SK-N-SH (cell line): ENCODE measurements at regions not wholly inside any gene's neighbourhood (a gene's known extent, or its start where the extent isn't known, plus 50 kb on each side); places are given as distances from the start of the nearest gene placed in this dataset.

ENCODE experiments used
- CTCF ChIA-PET: fragments of 300-600, 350-600 bp; formaldehyde crosslinking; extraction: SDS; loops from one replicate; lab custom pipeline; 2021; lab: Yijun Ruan, JAX
- POLR2A ChIA-PET: fragments of 350-600 bp; sonication (Branson Sonifier 250); formaldehyde crosslinking; extraction: SDS; loops from one replicate; lab custom pipeline; 2020; ENCODE audit warnings: antibody characterized with exemption, inconsistent platforms; lab: Yijun Ruan, JAX
- DNase-seq: peaks from one replicate; pipeline ENCODE4 v3.0.0; 2012
- H2AFZ ChIP-seq: fragments of 200-600 bp; sonication (generic); 2 replicates; pipeline ENCODE4 v1.8.1; 2016; ENCODE audit warnings: antibody characterized with exemption, mild to moderate bottlenecking, low read depth
- H3F3A ChIP-seq: fragments of 200-600 bp; sonication (generic); replicated peaks from 2 replicates; pipeline ENCODE3; 2016; ENCODE audit warnings: antibody characterized with exemption, mild to moderate bottlenecking; ENCODE audit not compliant: insufficient read depth
- H3K27ac ChIP-seq, 2 experiments: fragments of 200-500 bp in 1 of 2; fragments of 200-600 bp in 1 of 2; sonication (Bioruptor generic) in 1 of 2; sonication (generic), shearing (Covaris generic) in 1 of 2; 2 replicates each; pipeline versions ENCODE4 v1.5.1 to v1.6.1; 2014 to 2016; ENCODE audit warnings: low read depth in 2 of 2, inconsistent platforms in 1 of 2, low read length in 1 of 2, mild to moderate bottlenecking in 1 of 2, mixed read lengths in 1 of 2
- H3K27me3 ChIP-seq: fragments of 200-600 bp; sonication (generic), shearing (Covaris generic); 2 replicates; pipeline ENCODE4 v1.6.1; 2016; ENCODE audit warnings: mixed run types; ENCODE audit not compliant: insufficient read depth
- H3K36me3 ChIP-seq, 2 experiments: fragments of 200-500 bp in 1 of 2; fragments of 200-600 bp in 1 of 2; sonication (Bioruptor generic) in 1 of 2; sonication (generic) in 1 of 2; replicated peaks in 1 of 2; 2 replicates each; pipeline versions ENCODE3 to v1.5.1; 2014 to 2016; ENCODE audit warnings: low read length in 1 of 2, mild to moderate bottlenecking in 1 of 2; ENCODE audit not compliant: insufficient read depth in 2 of 2, control insufficient read depth in 1 of 2
- H3K4me1 ChIP-seq, 2 experiments: fragments of 200-500 bp in 1 of 2; fragments of 200-600 bp in 1 of 2; sonication (Bioruptor generic) in 1 of 2; sonication (generic), shearing (Covaris generic) in 1 of 2; 2 replicates each; pipeline versions ENCODE4 v1.5.1 to v1.6.1; 2014 to 2016; ENCODE audit warnings: low read depth in 1 of 2, low read length in 1 of 2, mixed run types in 1 of 2; ENCODE audit not compliant: insufficient read depth in 2 of 2, control insufficient read depth in 1 of 2
- H3K4me2 ChIP-seq: fragments of 200-600 bp; sonication (generic), shearing (Covaris generic); 2 replicates; pipeline ENCODE4 v1.6.1; 2017; ENCODE audit warnings: mixed run types
- H3K4me3 ChIP-seq, 2 experiments: fragments of 200-500 bp in 1 of 2; fragments of 200-600 bp in 1 of 2; sonication (Bioruptor generic) in 1 of 2; sonication (generic), shearing (Covaris generic) in 1 of 2; 2 replicates each; pipeline versions ENCODE4 v1.5.1 to v1.8.1; 2014 to 2016; ENCODE audit warnings: low read depth in 2 of 2, inconsistent platforms in 1 of 2, low read length in 1 of 2, mild to moderate bottlenecking in 1 of 2, mixed read lengths in 1 of 2, moderate library complexity in 1 of 2
- H3K79me2 ChIP-seq: fragments of 200-600 bp; sonication (generic); 2 replicates; pipeline ENCODE4 v1.8.1; 2017; ENCODE audit warnings: mild to moderate bottlenecking; ENCODE audit not compliant: insufficient read depth
- H3K9ac ChIP-seq: fragments of 200-600 bp; sonication (generic); 2 replicates; pipeline ENCODE4 v1.6.1; 2017; ENCODE audit warnings: mixed run types
- H3K9me2 ChIP-seq: fragments of 200-600 bp; sonication (generic); 2 replicates; pipeline ENCODE4 v1.6.1; 2017; ENCODE audit warnings: mixed run types
- H3K9me3 ChIP-seq: fragments of 200-600 bp; sonication (generic); 2 replicates; pipeline ENCODE4 v1.6.1; 2017; ENCODE audit warnings: mixed run types, mild to moderate bottlenecking, moderate library complexity
- H4K20me1 ChIP-seq: fragments of 200-600 bp; sonication (generic); 2 replicates; pipeline ENCODE4 v1.6.1; 2017; ENCODE audit warnings: mild to moderate bottlenecking, mixed run types; ENCODE audit not compliant: insufficient read depth
- ELF1 ChIP-seq: IDR thresholded peaks from 2 replicates; pipeline ENCODE4 v1.4.0; 2012
- EP300 ChIP-seq, 2 experiments: IDR thresholded peaks; 2 replicates each; pipeline versions ENCODE4 v1.4.0 to v1.6.1; 2012; ENCODE audit warnings: borderline replicate concordance in 1 of 2, low read depth in 1 of 2, low read length in 1 of 2
- FOSL2 ChIP-seq: IDR thresholded peaks from 2 replicates; pipeline ENCODE4 v1.4.0; 2012; ENCODE audit warnings: low read depth, mild to moderate bottlenecking, moderate library complexity, borderline replicate concordance
- FOXJ3 ChIP-seq: sonication (generic); formaldehyde crosslinking; IDR thresholded peaks from 2 replicates; pipeline ENCODE4 v1.5.1; 2020; ENCODE audit warnings: mild to moderate bottlenecking, missing genetic modification reagents
- FOXM1 ChIP-seq: IDR thresholded peaks from 2 replicates; pipeline ENCODE4 v1.4.0; 2012; ENCODE audit warnings: low read depth, mild to moderate bottlenecking
- GATA2 ChIP-seq: sonication (generic); formaldehyde crosslinking; IDR thresholded peaks from 2 replicates; pipeline ENCODE4 v1.5.0; 2020; ENCODE audit warnings: mild to moderate bottlenecking, missing genetic modification reagents
- IRF3 ChIP-seq: fragments of 150-350 bp; IDR thresholded peaks from 2 replicates; pipeline ENCODE4 v1.6.1; 2016; ENCODE audit warnings: mild to moderate bottlenecking, low read depth, low read length
- MXI1 ChIP-seq: IDR thresholded peaks from 2 replicates; pipeline ENCODE4 v1.6.1; 2012; ENCODE audit warnings: mild to moderate bottlenecking, low read depth, low read length, improper control_type of control experiment
- SMC3 ChIP-seq: IDR thresholded peaks from 2 replicates; pipeline ENCODE4 v1.6.1; 2012; ENCODE audit warnings: low read depth, low read length, improper control_type of control experiment
- TCF12 ChIP-seq: IDR thresholded peaks from 2 replicates; pipeline ENCODE4 v1.4.0; 2012
- USF2 ChIP-seq: fragments of 150-350 bp; IDR thresholded peaks from 2 replicates; pipeline ENCODE4 v1.6.1; 2017; ENCODE audit warnings: antibody characterized with exemption, low read length, low read depth, borderline replicate concordance
- WGBS: methylation state at CpG from one replicate; pipeline ENCODE4 v1.1.6; 2017; ENCODE audit warnings: low lambda C conversion rate; 5-methylcytosine and 5-hydroxymethylcytosine counted together

- no peak for TF ChIP-seq FOXJ3 (CRISPR knock-in tag)
- TF ChIP-seq ELF1 = no peak
- TF ChIP-seq SMC3 = no peak
- TF ChIP-seq FOXM1 = no peak
- no peak for TF ChIP-seq IRF3
- no peak for TF ChIP-seq TCF12
- TF ChIP-seq MXI1 = no peak
- TF ChIP-seq FOSL2 = no peak
- no peak for TF ChIP-seq USF2
- Histone ChIP-seq H3K9me3 (no peaks in the 10 kb centered on the region), H3K9me2 (no peaks in the 10 kb centered on the region), H3K9ac (no peak overlapping the region), H3K79me2 (no peaks in the 10 kb centered on the region), H3K4me2 (no peak overlapping the region), H3F3A (no peaks in the 10 kb centered on the region), H4K20me1 (no peaks in the 10 kb centered on the region), H3K4me1 (no peaks in the 10 kb centered on the region; a peak in 1 of 4 replicates), H2AFZ (no peak overlapping the region), H3K27me3 (no peaks in the 10 kb centered on the region), H3K36me3 (no peaks in the 10 kb centered on the region), H3K4me3 (no peak overlapping the region), H3K27ac (no peak overlapping the region)
- CTCF ChIA-PET = no interaction called here
- DNase-seq = no peak
- WGBS = 82% methylated on average over 7 of the region's 7 CpGs
- POLR2A ChIA-PET = no interaction called here
Measured at GRCh38 chr4:129335276-129335675, 239.3 kb downstream of the C4orf33 start.

- no peak overlapping the region for H3K4me3 ChIP-seq
- no peaks in the 10 kb centered on the region for H3K79me2 ChIP-seq
- no peaks in the 10 kb centered on the region for H4K20me1 ChIP-seq
- POLR2A ChIA-PET = no interaction called here
- no peaks in the 10 kb centered on the region for H3F3A ChIP-seq
- H3K4me2 ChIP-seq = no peak overlapping the region
- no peaks in the 10 kb centered on the region for H3K27me3 ChIP-seq
- H3K9me2 ChIP-seq = no peaks in the 10 kb centered on the region
- H3K9ac ChIP-seq = no peak overlapping the region
- H3K9me3 ChIP-seq = no peaks in the 10 kb centered on the region
- TF ChIP-seq MXI1 = no peak
- 42% methylated on average over 5 of the region's 5 CpGs for WGBS
- no peak overlapping the region for H3K27ac ChIP-seq
- no peaks in the 10 kb centered on the region for H3K36me3 ChIP-seq
- CTCF ChIA-PET = interaction anchor here (0.9 to 1.4 kb wide), 2 partner anchors 12 to 17 kb away, joined by 3 read pairs; no protein-coding TSS in a partner anchor
- H3K4me1 ChIP-seq = no peaks in the 10 kb centered on the region; a peak in 1 of 4 replicates
- no peak overlapping the region for H2AFZ ChIP-seq
- no peak for DNase-seq
Measured at GRCh38 chr4:129335818-129336217, 239.9 kb downstream of the C4orf33 start.

GRCh38 chr4:129336457-129337227 is 240.7 kb downstream of the C4orf33 start:
- H2AFZ ChIP-seq = no peak overlapping the region
- H3K27ac ChIP-seq = no peak overlapping the region
- ChIA-PET POLR2A (no interaction called here), CTCF (interaction anchor here (0.9 to 1.4 kb wide), 2 partner anchors 13 to 16 kb away, joined by 3 read pairs; no protein-coding TSS in a partner anchor)
- H3K9ac ChIP-seq = no peak overlapping the region
- no peak overlapping the region for H3K4me2 ChIP-seq
- H4K20me1 ChIP-seq = no peaks in the 10 kb centered on the region
- H3K79me2 ChIP-seq = no peaks in the 10 kb centered on the region
- TF ChIP-seq GATA2 (CRISPR knock-in tag) (0 out of 2 replicates have a peak, but pooled peaks have one; percentile 14), EP300 (IDR thresholded peaks at IDR 0.05; ENCODE audit: borderline replicate concordance in 1 of 2, low read depth in 1 of 2, low read length in 1 of 2) (no peak)
- 33% methylated on average over 4 of the region's 4 CpGs for WGBS
- DNase-seq = no peak
- H3K9me3 ChIP-seq = no peaks in the 10 kb centered on the region
- no peaks in the 10 kb centered on the region for H3K27me3 ChIP-seq
- no peaks in the 10 kb centered on the region for H3K36me3 ChIP-seq
- H3F3A ChIP-seq = no peaks in the 10 kb centered on the region
- no peaks in the 10 kb centered on the region; a peak in 1 of 4 replicates for H3K4me1 ChIP-seq
- H3K4me3 ChIP-seq = no peak overlapping the region
- H3K9me2 ChIP-seq = no peaks in the 10 kb centered on the region
